ENCODE measurements at regions not wholly inside any gene's neighbourhood (a gene's known extent, or its start where the extent isn't known, plus 50 kb on each side); places are given as distances from the start of the nearest gene placed in this dataset.

- no peak for DNase-seq (ENCODE audit: low read depth)
These were observed 58.3 kb upstream of the PRKX start for GRCh38 chrX:3771766-3772165.

- DNase-seq (ENCODE audit: low read depth) = no peak
These were observed 55.4 kb upstream of the PRKX start for GRCh38 chrX:3768881-3769280.
